Endothelial cell (in vitro differentiated cells): ENCODE measurements at regions not wholly inside any gene's neighbourhood (a gene's known extent, or its start where the extent isn't known, plus 50 kb on each side); places are given as distances from the start of the nearest gene placed in this dataset.
A peak's percentile ranks its signal among the peaks of the same experiment; 100 is the strongest.

ENCODE experiments used
- DNase-seq: peaks from one replicate; pipeline ENCODE4 v3.0.0; 2021; ENCODE audit warnings: low spot score
- H3K27ac Mint-ChIP-seq: one replicate; pipeline ENCODE4 v1.8.0; 2021; ENCODE audit warnings: mixed read lengths, inconsistent platforms; ENCODE audit not compliant: unreplicated experiment
- H3K27me3 Mint-ChIP-seq: one replicate; pipeline ENCODE4 v1.8.0; 2021; ENCODE audit warnings: mild to moderate bottlenecking, moderate library complexity, mixed read lengths, inconsistent platforms; ENCODE audit not compliant: unreplicated experiment
- H3K36me3 Mint-ChIP-seq: one replicate; pipeline ENCODE4 v1.8.0; 2021; ENCODE audit warnings: mild to moderate bottlenecking, low read depth, mixed read lengths, inconsistent platforms; ENCODE audit not compliant: unreplicated experiment
- H3K4me1 Mint-ChIP-seq: one replicate; pipeline ENCODE4 v1.8.0; 2021; ENCODE audit warnings: mild to moderate bottlenecking, mixed read lengths, inconsistent platforms; ENCODE audit not compliant: unreplicated experiment
- H3K4me3 Mint-ChIP-seq: one replicate; pipeline ENCODE4 v1.8.0; 2021; ENCODE audit warnings: mild to moderate bottlenecking, mixed read lengths, inconsistent platforms; ENCODE audit not compliant: unreplicated experiment
- H3K9me3 Mint-ChIP-seq: one replicate; pipeline ENCODE4 v1.8.0; 2021; ENCODE audit warnings: mixed read lengths, inconsistent platforms; ENCODE audit not compliant: unreplicated experiment
- TF ChIP-seq, protein P1 (sequence below): fragments of 200-600 bp; sonication (generic); IDR thresholded peaks from one replicate; pipeline ENCODE4 v1.5.0; 2021; ENCODE audit warnings: antibody characterized with exemption; ENCODE audit not compliant: unreplicated experiment

DNA sequence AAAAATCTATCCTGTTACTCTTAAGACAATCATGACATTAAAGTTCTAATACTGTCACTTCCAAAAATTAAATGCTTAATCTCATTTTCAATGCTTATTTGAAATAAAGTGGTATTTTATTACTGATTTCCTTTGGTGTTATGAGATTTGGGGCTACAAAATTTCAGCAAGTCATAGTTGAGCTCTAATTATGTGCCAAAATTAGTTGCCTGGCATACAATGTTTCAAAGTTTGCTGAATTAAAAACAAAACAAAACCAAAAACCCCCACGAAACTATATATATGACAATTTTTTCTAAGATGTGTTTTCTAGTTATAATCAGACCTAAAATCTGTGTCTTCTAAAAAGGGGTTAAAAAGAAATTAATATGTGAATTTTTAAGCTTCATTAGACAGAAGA lies 62.2 kb downstream of the KCNRG start:
- TF ChIP-seq, protein P1, sequence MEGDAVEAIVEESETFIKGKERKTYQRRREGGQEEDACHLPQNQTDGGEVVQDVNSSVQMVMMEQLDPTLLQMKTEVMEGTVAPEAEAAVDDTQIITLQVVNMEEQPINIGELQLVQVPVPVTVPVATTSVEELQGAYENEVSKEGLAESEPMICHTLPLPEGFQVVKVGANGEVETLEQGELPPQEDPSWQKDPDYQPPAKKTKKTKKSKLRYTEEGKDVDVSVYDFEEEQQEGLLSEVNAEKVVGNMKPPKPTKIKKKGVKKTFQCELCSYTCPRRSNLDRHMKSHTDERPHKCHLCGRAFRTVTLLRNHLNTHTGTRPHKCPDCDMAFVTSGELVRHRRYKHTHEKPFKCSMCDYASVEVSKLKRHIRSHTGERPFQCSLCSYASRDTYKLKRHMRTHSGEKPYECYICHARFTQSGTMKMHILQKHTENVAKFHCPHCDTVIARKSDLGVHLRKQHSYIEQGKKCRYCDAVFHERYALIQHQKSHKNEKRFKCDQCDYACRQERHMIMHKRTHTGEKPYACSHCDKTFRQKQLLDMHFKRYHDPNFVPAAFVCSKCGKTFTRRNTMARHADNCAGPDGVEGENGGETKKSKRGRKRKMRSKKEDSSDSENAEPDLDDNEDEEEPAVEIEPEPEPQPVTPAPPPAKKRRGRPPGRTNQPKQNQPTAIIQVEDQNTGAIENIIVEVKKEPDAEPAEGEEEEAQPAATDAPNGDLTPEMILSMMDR: no peak
- Mint-ChIP-seq H3K27me3 (peaks cover 9% of the 10 kb centered on the region), H3K9me3 (no peaks in the 10 kb centered on the region), H3K4me3 (no peak overlapping the region), H3K27ac (no peak overlapping the region), H3K36me3 (no peaks in the 10 kb centered on the region), H3K4me1 (peaks cover 12% of the 10 kb centered on the region)
- no peak for DNase-seq

DNA sequence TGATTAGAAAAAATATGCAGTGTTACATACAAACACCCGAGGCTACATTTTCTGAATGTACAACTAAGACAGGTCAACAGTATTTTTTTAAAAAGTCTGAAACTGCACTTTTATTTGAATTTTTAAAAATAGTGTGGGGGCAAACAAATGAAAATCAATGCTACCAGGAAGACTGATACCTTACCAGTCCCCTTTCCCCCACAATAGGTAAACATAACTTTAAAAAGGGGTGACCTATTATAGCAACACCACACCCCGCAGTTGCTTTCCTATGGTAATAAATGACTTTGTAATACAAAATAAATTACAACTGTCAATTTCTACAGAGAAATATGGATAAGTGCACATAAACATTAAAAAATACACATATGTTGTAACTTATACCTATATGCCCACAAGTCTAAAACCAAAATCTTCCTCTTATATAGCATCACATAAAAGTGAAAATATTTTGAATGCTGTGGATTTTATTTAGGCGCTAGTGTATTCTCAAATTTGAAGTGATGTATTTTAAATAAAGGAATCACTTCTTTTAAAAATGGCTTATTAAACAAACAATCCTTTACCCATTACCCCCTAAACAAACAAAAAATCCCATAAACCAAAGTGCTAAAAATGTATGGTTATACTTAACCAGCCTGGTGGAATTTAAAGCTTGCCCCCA lies 63.1 kb downstream of the KCNRG start:
- Mint-ChIP-seq H3K36me3 (no peaks in the 10 kb centered on the region), H3K27ac (no peak overlapping the region), H3K9me3 (no peaks in the 10 kb centered on the region), H3K27me3 (peaks cover 9% of the 10 kb centered on the region), H3K4me1 (peaks cover 12% of the 10 kb centered on the region), H3K4me3 (no peak overlapping the region)
- TF ChIP-seq, protein P1: no peak
- DNase-seq: no peak

DNA sequence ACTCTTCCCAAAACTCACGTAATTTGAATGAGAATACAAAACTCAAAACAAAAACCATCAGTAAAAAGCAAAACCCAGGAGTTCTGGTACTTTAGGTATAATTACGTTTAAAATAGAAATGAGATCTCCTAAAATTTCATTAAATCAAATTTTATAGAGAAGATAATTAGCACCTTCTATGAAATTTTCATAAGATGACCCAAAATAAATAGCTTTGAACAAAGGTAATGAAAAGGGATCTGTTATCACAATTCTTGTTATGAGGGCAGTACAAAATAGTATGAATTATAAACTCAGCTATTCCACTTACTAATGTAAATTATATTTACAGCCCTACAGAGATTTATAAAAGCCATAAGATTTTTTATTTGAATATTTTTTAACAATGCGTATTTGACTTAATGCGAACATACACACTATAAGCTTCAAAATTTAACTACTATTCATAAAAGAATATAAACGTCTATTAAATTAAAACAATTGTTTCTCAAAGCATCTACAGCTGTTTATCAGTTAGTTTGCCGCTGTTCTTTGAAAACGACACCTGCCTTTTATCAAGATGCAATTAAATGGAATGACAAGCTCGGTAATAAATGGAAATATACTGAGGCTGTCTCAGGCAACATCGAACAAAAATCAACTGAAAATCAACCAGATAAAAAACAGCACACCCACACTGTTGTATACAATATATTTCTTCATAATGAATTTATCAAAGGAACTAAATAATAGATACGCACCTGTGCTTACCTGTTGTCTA lies 63.8 kb downstream of the KCNRG start:
- H3K27ac Mint-ChIP-seq: no peak overlapping the region
- H3K27me3 Mint-ChIP-seq: peaks cover 9% of the 10 kb centered on the region
- no peak for DNase-seq
- H3K9me3 Mint-ChIP-seq: no peaks in the 10 kb centered on the region
- H3K36me3 Mint-ChIP-seq: no peaks in the 10 kb centered on the region
- TF ChIP-seq, protein P1: no peak
- peaks cover 12% of the 10 kb centered on the region for H3K4me1 Mint-ChIP-seq
- H3K4me3 Mint-ChIP-seq: peak overlapping the region; percentile 74

DNA sequence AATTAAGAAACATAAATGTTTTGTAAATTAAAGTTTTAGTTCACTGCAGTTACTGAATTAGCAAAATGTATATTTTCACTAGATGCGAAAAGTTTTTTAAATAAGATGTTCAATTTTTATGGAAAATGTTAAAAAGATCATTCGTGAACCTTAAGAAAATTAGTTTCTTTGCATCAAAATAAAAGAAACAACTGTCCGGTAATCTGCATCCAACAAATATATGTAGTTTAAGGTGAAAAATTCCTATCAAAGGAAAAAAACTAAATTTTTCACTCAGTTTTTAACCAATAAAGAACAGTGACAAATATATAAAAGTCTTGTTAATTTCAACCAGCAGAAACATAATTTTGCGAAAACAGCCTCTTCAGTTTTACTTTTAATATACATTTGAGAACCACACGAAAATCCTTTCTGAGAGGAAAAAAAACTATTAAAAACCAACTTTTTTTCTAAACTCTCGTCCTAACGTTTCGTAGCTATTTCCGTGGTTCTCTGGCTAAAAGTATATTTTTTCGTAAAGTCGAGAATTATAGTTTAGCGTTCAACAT lies 64.5 kb downstream of the KCNRG start:
- Mint-ChIP-seq H3K27me3 (peaks cover 9% of the 10 kb centered on the region), H3K36me3 (no peaks in the 10 kb centered on the region), H3K9me3 (no peaks in the 10 kb centered on the region), H3K27ac (peak overlapping the region; percentile 90), H3K4me3 (peak overlapping the region; percentile 100), H3K4me1 (peaks cover 12% of the 10 kb centered on the region)
- no peak for DNase-seq
- TF ChIP-seq, protein P1: no peak
